GM19328 (cell line): ENCODE measurements at regions not wholly inside any gene's neighbourhood (a gene's known extent, or its start where the extent isn't known, plus 50 kb on each side); places are given as distances from the start of the nearest gene placed in this dataset.
"Not testable (repeated sequence)": the region's sequence is repeated elsewhere in the genome, so short reads cannot be mapped to it uniquely, and the experiment has no call there.

Experiments used
- ATAC-seq: cut with Tn5 transposase; IDR thresholded peaks from one replicate; pipeline ENCODE4 v1.9.1; 2021; ENCODE audit warnings: mild to moderate bottlenecking, moderate library complexity; ENCODE audit not compliant: unreplicated experiment

- ATAC-seq: no peak
These were observed 58.3 kb upstream of the EEA1 start for GRCh38 chr12:92987362-92987761.

- peak; percentile 87 for ATAC-seq
These were observed 58.9 kb upstream of the EEA1 start for GRCh38 chr12:92987846-92988621.

- no peak for ATAC-seq
These were observed 59.6 kb upstream of the EEA1 start for GRCh38 chr12:92988622-92989130.

- no peak for ATAC-seq
These were observed 60.8 kb upstream of the EEA1 start for GRCh38 chr12:92989715-92990484.

GRCh38 chr12:92991134-92991533 lies 62.0 kb upstream of the EEA1 start:
- no peak for ATAC-seq

- ATAC-seq: no peak
These were observed 62.9 kb upstream of the EEA1 start for GRCh38 chr12:92992041-92992440.

- ATAC-seq: no peak
These were observed 64.2 kb upstream of the EEA1 start for GRCh38 chr12:92993259-92993658.

- peak; percentile 71 for ATAC-seq
These were observed 66.3 kb upstream of the EEA1 start for GRCh38 chr12:92995258-92995903.

- ATAC-seq: no peak
These were observed 70.9 kb upstream of the EEA1 start for GRCh38 chr12:93000026-93000425.

- ATAC-seq: no peak
These were observed 72.3 kb upstream of the EEA1 start for GRCh38 chr12:93001407-93001806.

- ATAC-seq: no peak
These were observed 73.4 kb upstream of the EEA1 start for GRCh38 chr12:93002293-93003054.

- no peak for ATAC-seq
These were observed 74.6 kb upstream of the EEA1 start for GRCh38 chr12:93003531-93004239.

GRCh38 chr12:93005928-93006392 lies 76.9 kb upstream of the EEA1 start:
- ATAC-seq: no peak

- ATAC-seq: no peak
These were observed 77.5 kb upstream of the EEA1 start for GRCh38 chr12:93006471-93007208.

- ATAC-seq: no peak
These were observed 78.4 kb upstream of the EEA1 start for GRCh38 chr12:93007544-93007943.

GRCh38 chr12:93008044-93008778 lies 79.1 kb upstream of the EEA1 start:
- no peak for ATAC-seq

- ATAC-seq: not testable (repeated sequence)
These were observed 79.8 kb upstream of the EEA1 start for GRCh38 chr12:93008880-93009279.

GRCh38 chr12:93009533-93009932 lies 80.4 kb upstream of the EEA1 start:
- ATAC-seq: no peak

- ATAC-seq: no peak
These were observed 81.4 kb upstream of the EEA1 start for GRCh38 chr12:93010461-93010860.
